ENCODE measurements at regions not wholly inside any gene's neighbourhood (a gene's known extent, or its start where the extent isn't known, plus 50 kb on each side); places are given as distances from the start of the nearest gene placed in this dataset.

DNA sequence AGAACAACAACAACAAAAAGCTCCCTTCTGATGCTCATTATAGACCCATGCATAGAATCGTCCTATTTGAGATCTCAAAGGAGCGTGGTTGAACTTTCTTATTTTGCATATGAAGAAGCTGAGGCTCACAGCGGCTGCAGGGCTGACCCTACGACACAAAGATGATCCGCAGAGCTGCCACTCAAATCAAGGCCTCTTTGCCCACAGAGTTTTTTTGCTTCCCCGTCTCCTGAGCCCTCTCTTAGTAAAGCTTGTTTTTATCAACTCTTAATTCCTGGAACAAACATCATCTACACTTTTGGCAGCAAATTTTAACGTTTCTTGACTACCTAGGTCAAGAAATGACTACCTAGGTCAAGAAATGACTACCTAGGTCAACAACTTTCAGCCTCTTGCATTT is 73.7 kb downstream of the C16orf95 start:
- DNase-seq (ENCODE audit: low read depth, low spot score): no peak
- no peaks in the 10 kb centered on the region for H3K4me1 ChIP-seq (ENCODE audit: control insufficient read depth, insufficient read depth, low read length)
- ChIA-PET POLR2A (no interaction called here), SMC1A (ENCODE audit: uncharacterized antibody, unreplicated experiment) (no interaction called here), RAD21 (ENCODE audit: unreplicated experiment) (no interaction called here), CTCF (no interaction called here)
- 11% methylated on average over 7 of the region's 7 CpGs for WGBS (ENCODE audit: insufficient coverage, insufficient replicate concordance, low lambda C conversion rate, missing lambda C conversion rate)
- H2AFZ ChIP-seq (ENCODE audit: control insufficient read depth, low read depth, low read length): no peak overlapping the region
- no peak overlapping the region for H3K4me3 ChIP-seq
- no peaks in the 10 kb centered on the region for H3K79me2 ChIP-seq (ENCODE audit: control insufficient read depth, insufficient read depth, low read length)
- ATAC-seq: no peak
- TF ChIP-seq USF2 (IDR thresholded peaks at IDR 0.05; ENCODE audit: borderline replicate concordance, low read depth, low read length) (no peak), FOS (IDR thresholded peaks at IDR 0.05; ENCODE audit: borderline replicate concordance, extremely low read depth, insufficient read length) (no peak), IKZF2 (IDR thresholded peaks at IDR 0.05) (no peak), NR2C1 (IDR thresholded peaks at IDR 0.05) (no peak), ASH2L (IDR thresholded peaks at IDR 0.05; ENCODE audit: borderline replicate concordance, low read depth) (no peak)
- TF ChIP-seq, protein P1, sequence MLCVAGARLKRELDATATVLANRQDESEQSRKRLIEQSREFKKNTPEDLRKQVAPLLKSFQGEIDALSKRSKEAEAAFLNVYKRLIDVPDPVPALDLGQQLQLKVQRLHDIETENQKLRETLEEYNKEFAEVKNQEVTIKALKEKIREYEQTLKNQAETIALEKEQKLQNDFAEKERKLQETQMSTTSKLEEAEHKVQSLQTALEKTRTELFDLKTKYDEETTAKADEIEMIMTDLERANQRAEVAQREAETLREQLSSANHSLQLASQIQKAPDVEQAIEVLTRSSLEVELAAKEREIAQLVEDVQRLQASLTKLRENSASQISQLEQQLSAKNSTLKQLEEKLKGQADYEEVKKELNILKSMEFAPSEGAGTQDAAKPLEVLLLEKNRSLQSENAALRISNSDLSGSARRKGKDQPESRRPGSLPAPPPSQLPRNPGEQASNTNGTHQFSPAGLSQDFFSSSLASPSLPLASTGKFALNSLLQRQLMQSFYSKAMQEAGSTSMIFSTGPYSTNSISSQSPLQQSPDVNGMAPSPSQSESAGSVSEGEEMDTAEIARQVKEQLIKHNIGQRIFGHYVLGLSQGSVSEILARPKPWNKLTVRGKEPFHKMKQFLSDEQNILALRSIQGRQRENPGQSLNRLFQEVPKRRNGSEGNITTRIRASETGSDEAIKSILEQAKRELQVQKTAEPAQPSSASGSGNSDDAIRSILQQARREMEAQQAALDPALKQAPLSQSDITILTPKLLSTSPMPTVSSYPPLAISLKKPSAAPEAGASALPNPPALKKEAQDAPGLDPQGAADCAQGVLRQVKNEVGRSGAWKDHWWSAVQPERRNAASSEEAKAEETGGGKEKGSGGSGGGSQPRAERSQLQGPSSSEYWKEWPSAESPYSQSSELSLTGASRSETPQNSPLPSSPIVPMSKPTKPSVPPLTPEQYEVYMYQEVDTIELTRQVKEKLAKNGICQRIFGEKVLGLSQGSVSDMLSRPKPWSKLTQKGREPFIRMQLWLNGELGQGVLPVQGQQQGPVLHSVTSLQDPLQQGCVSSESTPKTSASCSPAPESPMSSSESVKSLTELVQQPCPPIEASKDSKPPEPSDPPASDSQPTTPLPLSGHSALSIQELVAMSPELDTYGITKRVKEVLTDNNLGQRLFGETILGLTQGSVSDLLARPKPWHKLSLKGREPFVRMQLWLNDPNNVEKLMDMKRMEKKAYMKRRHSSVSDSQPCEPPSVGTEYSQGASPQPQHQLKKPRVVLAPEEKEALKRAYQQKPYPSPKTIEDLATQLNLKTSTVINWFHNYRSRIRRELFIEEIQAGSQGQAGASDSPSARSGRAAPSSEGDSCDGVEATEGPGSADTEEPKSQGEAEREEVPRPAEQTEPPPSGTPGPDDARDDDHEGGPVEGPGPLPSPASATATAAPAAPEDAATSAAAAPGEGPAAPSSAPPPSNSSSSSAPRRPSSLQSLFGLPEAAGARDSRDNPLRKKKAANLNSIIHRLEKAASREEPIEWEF (IDR thresholded peaks at IDR 0.05; ENCODE audit: insufficient replicate concordance, low read depth, low read length): no peak
- no peak for FAIRE-seq
- in situ Hi-C loops (cut with MboI) (no loop called here), intact Hi-C loops (cut with micrococcal nuclease; ENCODE audit: unreplicated experiment) (no loop called here)
- H3K27ac ChIP-seq (ENCODE audit: control insufficient read depth, insufficient read depth): no peak overlapping the region
- H3K4me2 ChIP-seq (ENCODE audit: control insufficient read depth, insufficient read depth): no peak overlapping the region
- BruUV-seq (replicated peaks): no TSS peak
- no peaks in the 10 kb centered on the region for H3K9me3 ChIP-seq (replicated peaks; ENCODE audit: control insufficient read depth, insufficient read depth, low read length)
- no peaks in the 10 kb centered on the region; a peak in 1 of 4 replicates for H3K27me3 ChIP-seq (replicated peaks in 1 of 2; ENCODE audit: control insufficient read depth in 2 of 2, insufficient read depth in 2 of 2, low read length in 1 of 2)
- no peaks in the 10 kb centered on the region for H4K20me1 ChIP-seq (ENCODE audit: control insufficient read depth, insufficient read depth)
- H3K9ac ChIP-seq (ENCODE audit: control insufficient read depth, insufficient read depth, low read length): no peak overlapping the region
- no peaks in the 10 kb centered on the region for H3K36me3 ChIP-seq (ENCODE audit: control insufficient read depth in 2 of 2, insufficient read depth in 2 of 2, low read length in 1 of 2)
